Ishikawa (cell line): ENCODE measurements at regions not wholly inside any gene's neighbourhood (a gene's known extent, or its start where the extent isn't known, plus 50 kb on each side); places are given as distances from the start of the nearest gene placed in this dataset.

ENCODE experiments used
- CEBPB ChIP-seq: IDR thresholded peaks from 2 replicates; pipeline ENCODE4 v1.6.1; 2012
- EGR1 ChIP-seq: IDR thresholded peaks from 2 replicates; pipeline ENCODE4 v1.6.1; 2012
- EP300 ChIP-seq: IDR thresholded peaks from 2 replicates; pipeline ENCODE4 v1.6.1; 2012; ENCODE audit warnings: borderline replicate concordance
- FOXM1 ChIP-seq: IDR thresholded peaks from 2 replicates; pipeline ENCODE4 v1.6.1; 2012; ENCODE audit warnings: low read depth, borderline replicate concordance
- NFIC ChIP-seq: IDR thresholded peaks from 2 replicates; pipeline ENCODE4 v1.6.1; 2012
- RAD21 ChIP-seq: IDR thresholded peaks from 2 replicates; pipeline ENCODE4 v1.6.1; 2012; ENCODE audit warnings: low read depth
- TAF1 ChIP-seq: IDR thresholded peaks from 2 replicates; pipeline ENCODE4 v1.6.1; 2012; ENCODE audit warnings: low read depth, mild to moderate bottlenecking
- YY1 ChIP-seq: IDR thresholded peaks from 2 replicates; pipeline ENCODE4 v1.6.1; 2012; ENCODE audit warnings: low read depth
- TF ChIP-seq, protein P1 (sequence below): IDR thresholded peaks from 2 replicates; pipeline ENCODE4 v1.6.1; 2012; ENCODE audit warnings: low read depth, mild to moderate bottlenecking
- TF ChIP-seq, protein P2 (sequence below): IDR thresholded peaks from 2 replicates; pipeline ENCODE4 v1.6.1; 2012

DNA sequence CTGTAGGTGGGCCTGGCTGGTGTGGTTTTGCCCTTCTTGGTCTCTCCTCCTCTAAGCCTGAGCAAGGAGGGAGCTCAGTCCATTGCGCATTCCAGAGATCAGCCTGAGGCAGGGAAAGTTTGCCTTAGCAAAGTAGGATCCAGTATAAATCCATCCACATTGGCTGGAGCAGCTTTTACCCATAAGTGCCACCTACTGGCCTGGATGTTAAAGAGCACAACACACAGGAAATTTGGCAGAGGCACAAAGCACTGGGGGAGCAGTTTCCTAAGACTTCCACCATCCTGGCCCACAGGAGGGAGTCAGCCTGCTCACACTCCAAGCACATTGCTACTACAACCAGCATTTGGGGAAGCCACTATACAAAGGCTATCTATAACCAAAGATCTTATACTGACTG is 1124.2 kb downstream of the SLITRK1 start:
- no peak for TF ChIP-seq TAF1
- TF ChIP-seq, protein P1, sequence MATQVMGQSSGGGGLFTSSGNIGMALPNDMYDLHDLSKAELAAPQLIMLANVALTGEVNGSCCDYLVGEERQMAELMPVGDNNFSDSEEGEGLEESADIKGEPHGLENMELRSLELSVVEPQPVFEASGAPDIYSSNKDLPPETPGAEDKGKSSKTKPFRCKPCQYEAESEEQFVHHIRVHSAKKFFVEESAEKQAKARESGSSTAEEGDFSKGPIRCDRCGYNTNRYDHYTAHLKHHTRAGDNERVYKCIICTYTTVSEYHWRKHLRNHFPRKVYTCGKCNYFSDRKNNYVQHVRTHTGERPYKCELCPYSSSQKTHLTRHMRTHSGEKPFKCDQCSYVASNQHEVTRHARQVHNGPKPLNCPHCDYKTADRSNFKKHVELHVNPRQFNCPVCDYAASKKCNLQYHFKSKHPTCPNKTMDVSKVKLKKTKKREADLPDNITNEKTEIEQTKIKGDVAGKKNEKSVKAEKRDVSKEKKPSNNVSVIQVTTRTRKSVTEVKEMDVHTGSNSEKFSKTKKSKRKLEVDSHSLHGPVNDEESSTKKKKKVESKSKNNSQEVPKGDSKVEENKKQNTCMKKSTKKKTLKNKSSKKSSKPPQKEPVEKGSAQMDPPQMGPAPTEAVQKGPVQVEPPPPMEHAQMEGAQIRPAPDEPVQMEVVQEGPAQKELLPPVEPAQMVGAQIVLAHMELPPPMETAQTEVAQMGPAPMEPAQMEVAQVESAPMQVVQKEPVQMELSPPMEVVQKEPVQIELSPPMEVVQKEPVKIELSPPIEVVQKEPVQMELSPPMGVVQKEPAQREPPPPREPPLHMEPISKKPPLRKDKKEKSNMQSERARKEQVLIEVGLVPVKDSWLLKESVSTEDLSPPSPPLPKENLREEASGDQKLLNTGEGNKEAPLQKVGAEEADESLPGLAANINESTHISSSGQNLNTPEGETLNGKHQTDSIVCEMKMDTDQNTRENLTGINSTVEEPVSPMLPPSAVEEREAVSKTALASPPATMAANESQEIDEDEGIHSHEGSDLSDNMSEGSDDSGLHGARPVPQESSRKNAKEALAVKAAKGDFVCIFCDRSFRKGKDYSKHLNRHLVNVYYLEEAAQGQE = no peak
- TF ChIP-seq FOXM1 = no peak
- TF ChIP-seq CEBPB = no peak
- TF ChIP-seq EP300 = no peak
- TF ChIP-seq, protein P2, sequence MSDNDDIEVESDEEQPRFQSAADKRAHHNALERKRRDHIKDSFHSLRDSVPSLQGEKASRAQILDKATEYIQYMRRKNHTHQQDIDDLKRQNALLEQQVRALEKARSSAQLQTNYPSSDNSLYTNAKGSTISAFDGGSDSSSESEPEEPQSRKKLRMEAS = no peak
- no peak for TF ChIP-seq EGR1
- TF ChIP-seq YY1 = no peak
- no peak for TF ChIP-seq NFIC
- peak; percentile 47 for TF ChIP-seq RAD21
